Activated T-cell treated with anti-CD3 and anti-CD28 coated beads, Interleukin-2, amount 50 U/mL, for 72 hours (primary cell): ENCODE measurements at regions not wholly inside any gene's neighbourhood (a gene's known extent, or its start where the extent isn't known, plus 50 kb on each side); places are given as distances from the start of the nearest gene placed in this dataset.

Experiments
- ATAC-seq, 2 donors: fragments of 150-1000 bp; cut with Tn5 transposase; replicated peaks in 1 of 2; 2 replicates each; pipeline ENCODE4 v1.10.0; 2021; ENCODE audit warnings: moderate library complexity in 2 of 2, mild to moderate bottlenecking in 1 of 2
- DNase-seq, 2 donors: peaks; one replicate each; pipeline ENCODE4 v3.0.0; 2021 to 2022; ENCODE audit warnings: mixed read lengths in 1 of 2
- H3K27ac Mint-ChIP-seq: one replicate; pipeline ENCODE4 v1.8.0; 2022; ENCODE audit warnings: mild to moderate bottlenecking, moderate library complexity, mixed read lengths
- H3K27me3 Mint-ChIP-seq: one replicate; pipeline ENCODE4 v1.8.0; 2022; ENCODE audit warnings: low read depth, mixed read lengths
- H3K36me3 Mint-ChIP-seq, 2 donors: one replicate each; pipeline ENCODE4 v1.8.0; 2022; ENCODE audit warnings: mixed read lengths in 2 of 2, mild to moderate bottlenecking in 1 of 2; ENCODE audit not compliant: insufficient read depth in 2 of 2
- H3K4me1 Mint-ChIP-seq: one replicate; pipeline ENCODE4 v1.8.0; 2022; ENCODE audit warnings: low read depth, mixed read lengths
- H3K4me3 Mint-ChIP-seq, 2 donors: one replicate each; pipeline ENCODE4 v1.8.0; 2022; ENCODE audit warnings: mild to moderate bottlenecking in 2 of 2, mixed read lengths in 2 of 2, moderate library complexity in 2 of 2
- H3K9me3 Mint-ChIP-seq, 2 donors: one replicate each; pipeline ENCODE4 v1.8.0; 2022; ENCODE audit warnings: mixed read lengths in 2 of 2

- no peak for ATAC-seq
- Mint-ChIP-seq H3K9me3 (no peaks in the 10 kb centered on the region), H3K36me3 (no peaks in the 10 kb centered on the region)
These were observed 78.8 kb downstream of the GSC start for GRCh38 chr14:94690896-94691659.

GRCh38 chr14:94690486-94690885, 78.3 kb downstream of the SERPINA3 start:
- Mint-ChIP-seq H3K9me3 (no peaks in the 10 kb centered on the region), H3K36me3 (no peaks in the 10 kb centered on the region), H3K27ac (no peak overlapping the region), H3K4me3 (no peak overlapping the region), H3K27me3 (peaks cover 5% of the 10 kb centered on the region), H3K4me1 (no peaks in the 10 kb centered on the region)
- ATAC-seq (no peak), DNase-seq (no peak)

More at GRCh38 chr14:94690896-94691659, 78.8 kb downstream of the GSC start:
- peaks cover 5% of the 10 kb centered on the region for H3K27me3 Mint-ChIP-seq
- no peak overlapping the region for H3K4me3 Mint-ChIP-seq
- no peaks in the 10 kb centered on the region for H3K4me1 Mint-ChIP-seq
- H3K27ac Mint-ChIP-seq, result no peak overlapping the region
- no peak for DNase-seq

- no peaks in the 10 kb centered on the region for H3K4me1 Mint-ChIP-seq
- no peak for ATAC-seq
- no peaks in the 10 kb centered on the region for H3K36me3 Mint-ChIP-seq
- H3K27me3 Mint-ChIP-seq, result peaks cover 5% of the 10 kb centered on the region
- no peaks in the 10 kb centered on the region for H3K9me3 Mint-ChIP-seq
- H3K4me3 Mint-ChIP-seq, result no peak overlapping the region
- H3K27ac Mint-ChIP-seq, result no peak overlapping the region
- no peak for DNase-seq
These were observed 77.8 kb downstream of the SERPINA3 start for GRCh38 chr14:94689985-94690400.

GRCh38 chr14:94689218-94689984, 77.2 kb downstream of the SERPINA3 start:
- no peaks in the 10 kb centered on the region for H3K4me1 Mint-ChIP-seq
- H3K27me3 Mint-ChIP-seq, result peaks cover 5% of the 10 kb centered on the region
- H3K4me3 Mint-ChIP-seq, result no peak overlapping the region
- no peak overlapping the region for H3K27ac Mint-ChIP-seq
- peak; percentile 73 to 86 for ATAC-seq
- peak; percentile 62 to 79 for DNase-seq
- no peaks in the 10 kb centered on the region for H3K36me3 Mint-ChIP-seq
- no peaks in the 10 kb centered on the region for H3K9me3 Mint-ChIP-seq

- H3K4me1 Mint-ChIP-seq, result no peaks in the 10 kb centered on the region
- H3K27ac Mint-ChIP-seq, result no peak overlapping the region
- H3K9me3 Mint-ChIP-seq, result no peaks in the 10 kb centered on the region
- H3K36me3 Mint-ChIP-seq, result no peaks in the 10 kb centered on the region
- no peak for DNase-seq
- ATAC-seq, result no peak
- H3K4me3 Mint-ChIP-seq, result no peak overlapping the region
- H3K27me3 Mint-ChIP-seq, result peaks cover 5% of the 10 kb centered on the region
These were observed 74.4 kb downstream of the SERPINA3 start for GRCh38 chr14:94686511-94687160.

- H3K4me1 Mint-ChIP-seq, result no peaks in the 10 kb centered on the region
- H3K36me3 Mint-ChIP-seq, result no peaks in the 10 kb centered on the region
- H3K9me3 Mint-ChIP-seq, result no peaks in the 10 kb centered on the region
- H3K27me3 Mint-ChIP-seq, result peaks cover 5% of the 10 kb centered on the region
- DNase-seq (no peak), ATAC-seq (no peak)
- no peak overlapping the region for H3K4me3 Mint-ChIP-seq
- H3K27ac Mint-ChIP-seq, result no peak overlapping the region
These were observed 73.7 kb downstream of the SERPINA3 start for GRCh38 chr14:94685681-94686485.

- DNase-seq (no peak), ATAC-seq (no peak)
- no peaks in the 10 kb centered on the region for H3K9me3 Mint-ChIP-seq
- no peak overlapping the region for H3K27ac Mint-ChIP-seq
- H3K27me3 Mint-ChIP-seq, result peaks cover 3% of the 10 kb centered on the region
- H3K4me1 Mint-ChIP-seq, result no peaks in the 10 kb centered on the region
- H3K4me3 Mint-ChIP-seq, result no peak overlapping the region
- H3K36me3 Mint-ChIP-seq, result no peaks in the 10 kb centered on the region
These were observed 73.0 kb downstream of the SERPINA3 start for GRCh38 chr14:94685166-94685581.

GRCh38 chr14:94682736-94683135, 70.5 kb downstream of the SERPINA3 start:
- H3K27me3 Mint-ChIP-seq, result peaks cover 6% of the 10 kb centered on the region
- H3K27ac Mint-ChIP-seq, result no peak overlapping the region
- no peak for DNase-seq
- no peaks in the 10 kb centered on the region for H3K4me1 Mint-ChIP-seq
- no peak for ATAC-seq
- H3K9me3 Mint-ChIP-seq, result no peaks in the 10 kb centered on the region
- no peak overlapping the region for H3K4me3 Mint-ChIP-seq
- H3K36me3 Mint-ChIP-seq, result no peaks in the 10 kb centered on the region

GRCh38 chr14:94682061-94682516, 69.9 kb downstream of the SERPINA3 start:
- DNase-seq (no peak), ATAC-seq (no peak)
- Mint-ChIP-seq H3K4me1 (no peaks in the 10 kb centered on the region), H3K36me3 (no peaks in the 10 kb centered on the region), H3K4me3 (no peak overlapping the region), H3K27me3 (peaks cover 9% of the 10 kb centered on the region), H3K9me3 (no peaks in the 10 kb centered on the region), H3K27ac (no peak overlapping the region)

GRCh38 chr14:94681300-94682060, 69.3 kb downstream of the SERPINA3 start:
- Mint-ChIP-seq H3K27ac (no peak overlapping the region), H3K4me3 (no peak overlapping the region)
- ATAC-seq, result no peak

GRCh38 chr14:94680862-94681288, 68.7 kb downstream of the SERPINA3 start:
- DNase-seq (no peak), ATAC-seq (no peak)
- Mint-ChIP-seq H3K36me3 (no peaks in the 10 kb centered on the region), H3K4me3 (no peak overlapping the region), H3K4me1 (no peaks in the 10 kb centered on the region), H3K9me3 (no peaks in the 10 kb centered on the region), H3K27ac (no peak overlapping the region), H3K27me3 (peaks cover 10% of the 10 kb centered on the region)

More at GRCh38 chr14:94681300-94682060, 69.3 kb downstream of the SERPINA3 start:
- H3K36me3 Mint-ChIP-seq, result no peaks in the 10 kb centered on the region
- no peaks in the 10 kb centered on the region for H3K9me3 Mint-ChIP-seq
- H3K4me1 Mint-ChIP-seq, result no peaks in the 10 kb centered on the region
- DNase-seq, result no peak
- peaks cover 10% of the 10 kb centered on the region for H3K27me3 Mint-ChIP-seq
